Embryonic facial prominence (tissue), 1 donor: ENCODE measurements at regions not wholly inside any gene's neighbourhood (a gene's known extent, or its start where the extent isn't known, plus 50 kb on each side); places are given as distances from the start of the nearest gene placed in this dataset.

Experiments used
- DNase-seq: peaks from one replicate; pipeline ENCODE4 v3.0.0-alpha.2; 2016; ENCODE audit errors: extremely low spot score

- DNase-seq = no peak
These were observed 508.5 kb downstream of the FOXG1 start for GRCh38 chr14:29274890-29275596.

GRCh38 chr14:29278301-29279263, 512.0 kb downstream of the FOXG1 start:
- no peak for DNase-seq

DNA sequence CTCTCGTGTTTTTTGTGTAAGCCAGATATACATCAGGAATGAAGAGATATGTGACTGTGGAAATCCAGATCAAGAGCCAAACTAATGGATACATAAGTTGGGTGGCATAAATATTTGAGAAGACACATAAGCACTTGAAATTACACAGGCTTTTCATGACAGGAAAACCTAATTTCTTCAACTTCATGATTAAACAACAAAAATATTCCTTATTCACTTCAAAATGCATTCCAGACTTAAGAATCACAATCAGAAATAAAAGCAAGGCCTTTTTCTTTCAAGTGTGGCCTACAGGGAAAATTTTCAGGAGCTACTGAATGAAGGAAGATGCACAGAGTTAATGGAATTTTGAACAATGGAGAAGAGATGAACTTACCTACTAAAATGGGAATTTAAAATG, 515.6 kb downstream of the FOXG1 start:
- no peak for DNase-seq

DNA sequence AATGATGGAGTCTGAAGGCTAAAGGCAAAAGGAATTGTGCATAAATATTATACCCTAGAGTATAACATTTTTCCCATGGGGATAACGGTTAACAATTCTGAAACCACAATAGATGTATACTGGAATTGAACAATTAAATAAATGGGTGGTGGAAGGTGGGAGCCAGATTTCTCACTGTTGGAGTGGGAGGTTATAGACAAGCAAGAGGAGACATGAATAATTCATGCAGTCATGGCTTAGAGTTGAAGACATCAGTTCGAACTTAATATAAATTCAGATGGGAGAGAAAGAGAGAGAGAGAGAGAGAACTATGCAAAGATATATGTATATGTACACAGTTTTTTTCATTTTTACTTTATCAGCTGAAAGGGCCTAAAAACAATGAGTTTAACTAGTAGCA, 523.9 kb downstream of the FOXG1 start:
- DNase-seq = no peak

- no peak for DNase-seq
These were observed 532.8 kb downstream of the FOXG1 start for GRCh38 chr14:29299372-29299771.

GRCh38 chr14:29301571-29301970, 535.0 kb downstream of the FOXG1 start:
- no peak for DNase-seq

- DNase-seq = no peak
These were observed 543.6 kb downstream of the FOXG1 start for GRCh38 chr14:29310210-29310609.

DNA sequence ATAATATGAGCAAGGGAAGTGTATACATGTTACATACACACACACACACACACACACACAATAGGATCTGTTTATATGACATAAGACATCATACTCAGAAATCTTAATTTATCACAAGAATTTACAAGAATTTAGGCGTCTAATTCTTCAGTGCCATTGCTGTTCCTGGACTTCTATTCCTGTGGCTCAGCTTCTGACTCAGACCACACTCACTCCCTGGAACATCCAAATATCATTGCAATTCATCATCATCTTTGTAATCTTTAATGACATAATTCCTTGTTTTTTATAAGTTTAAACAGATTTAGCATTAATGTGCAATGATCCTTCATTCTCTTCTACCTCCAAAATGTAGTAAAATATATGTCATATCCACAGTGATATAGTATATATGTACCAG, 544.2 kb downstream of the FOXG1 start:
- no peak for DNase-seq

DNA sequence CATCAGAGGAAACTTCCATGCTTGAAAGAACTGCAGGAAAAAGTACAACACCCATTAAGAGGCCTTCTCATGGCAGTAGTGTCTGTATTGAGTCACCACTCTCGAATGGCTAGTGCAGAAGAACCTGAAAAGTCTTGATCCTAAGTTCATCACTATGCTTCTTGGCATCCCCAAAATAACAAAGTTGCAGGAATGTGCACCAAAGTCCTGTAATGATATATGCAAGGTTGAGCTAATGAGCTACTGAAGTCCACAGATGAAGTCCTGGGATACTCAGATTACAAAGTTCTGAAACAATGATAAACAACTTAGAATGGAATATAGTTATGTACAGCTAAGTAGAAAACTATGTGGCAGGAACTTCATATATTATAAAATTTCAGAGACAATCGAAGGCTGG, 545.4 kb downstream of the FOXG1 start:
- no peak for DNase-seq

- DNase-seq = no peak
These were observed 550.3 kb downstream of the FOXG1 start for GRCh38 chr14:29316936-29317335.

DNA sequence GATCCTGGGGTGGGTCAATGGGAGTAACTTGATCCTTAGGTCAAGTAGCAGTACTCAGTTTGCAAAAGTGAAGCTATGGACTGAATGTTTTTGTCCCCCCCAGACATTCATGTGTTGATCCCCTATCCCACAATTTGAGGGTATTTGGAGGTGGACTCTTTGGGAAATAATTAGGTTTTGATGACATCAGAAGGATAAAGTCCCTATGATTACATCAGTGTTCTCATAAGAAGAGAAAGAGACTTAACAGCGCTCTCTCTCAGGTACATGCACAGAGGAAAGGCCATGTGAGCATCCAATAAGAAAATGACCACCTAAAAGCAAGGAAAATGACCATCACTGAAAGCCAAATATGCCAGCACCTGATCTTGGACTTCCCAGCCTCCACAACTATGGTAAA, 550.8 kb downstream of the FOXG1 start:
- DNase-seq = no peak

- no peak for DNase-seq
These were observed 553.7 kb downstream of the FOXG1 start for GRCh38 chr14:29320286-29320685.

GRCh38 chr14:29321646-29322045, 555.1 kb downstream of the FOXG1 start:
- no peak for DNase-seq

DNA sequence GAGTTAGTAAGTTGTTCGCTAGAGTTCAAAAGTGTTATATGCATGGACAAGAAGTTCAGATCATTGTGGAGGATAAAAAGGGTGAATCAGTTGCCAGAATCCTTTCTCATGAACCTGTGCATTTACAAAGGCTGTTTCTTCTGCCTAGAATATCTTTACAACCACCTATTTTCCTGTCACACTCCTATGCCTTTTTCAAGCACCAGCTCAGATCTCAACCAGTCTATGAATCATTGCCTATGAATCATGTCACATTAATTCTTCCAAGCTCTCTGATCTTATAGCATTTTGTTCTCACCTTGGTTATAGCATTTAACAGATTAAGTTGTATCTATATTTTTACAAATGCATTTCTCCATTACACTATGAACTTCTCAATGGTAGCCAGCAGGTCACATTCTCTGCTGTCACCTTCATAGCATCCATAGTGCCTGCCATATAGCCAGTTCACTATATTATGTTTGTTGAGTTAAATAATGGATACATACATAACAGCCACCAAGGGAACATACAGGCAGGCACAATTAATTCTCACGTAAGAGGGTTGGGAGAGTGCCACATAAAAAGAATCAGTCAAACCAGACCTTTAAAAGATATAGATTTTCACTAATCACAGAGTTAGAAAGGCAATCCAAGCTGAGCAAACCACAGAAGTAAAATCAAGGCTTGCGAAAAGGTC, 573.0 kb downstream of the FOXG1 start:
- no peak for DNase-seq

DNA sequence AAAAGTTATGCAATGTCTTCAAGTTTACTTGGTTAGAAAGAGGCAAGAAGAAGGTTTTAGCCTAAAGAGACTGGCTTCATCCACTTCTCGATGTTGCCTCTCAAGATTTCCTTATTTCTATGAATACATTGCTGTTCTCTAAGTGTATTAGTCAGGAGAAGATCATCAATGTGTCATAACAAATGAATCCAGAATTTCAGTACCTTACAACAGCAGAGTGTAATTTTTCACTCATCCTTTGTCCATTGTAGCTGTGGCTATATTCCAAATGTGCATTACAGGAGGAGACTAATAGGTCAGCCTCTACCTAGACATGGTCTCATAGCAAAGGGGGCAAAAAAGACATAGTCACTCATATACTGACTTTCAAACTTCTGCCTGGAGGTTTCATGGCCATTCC, 579.1 kb downstream of the PRKD1 start:
- DNase-seq = no peak

DNA sequence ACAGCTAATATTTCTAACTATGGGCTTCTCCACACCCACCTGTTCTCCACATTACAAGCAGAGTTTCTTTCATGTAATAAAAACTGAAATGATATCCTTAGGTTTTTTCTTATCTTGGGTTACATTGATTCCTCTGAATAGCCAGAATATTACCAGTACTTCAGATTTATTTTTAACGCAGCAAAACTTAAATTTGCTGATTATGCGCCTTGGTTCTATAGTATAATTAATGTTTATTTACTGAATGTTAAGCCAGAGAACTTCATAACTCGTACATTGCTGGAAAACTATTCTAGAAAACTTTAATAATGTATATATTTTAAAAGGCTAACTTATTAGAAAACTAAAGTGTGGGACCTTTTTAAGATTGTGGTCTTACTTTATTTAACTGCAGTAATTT, 577.2 kb downstream of the PRKD1 start:
- DNase-seq = no peak

DNA sequence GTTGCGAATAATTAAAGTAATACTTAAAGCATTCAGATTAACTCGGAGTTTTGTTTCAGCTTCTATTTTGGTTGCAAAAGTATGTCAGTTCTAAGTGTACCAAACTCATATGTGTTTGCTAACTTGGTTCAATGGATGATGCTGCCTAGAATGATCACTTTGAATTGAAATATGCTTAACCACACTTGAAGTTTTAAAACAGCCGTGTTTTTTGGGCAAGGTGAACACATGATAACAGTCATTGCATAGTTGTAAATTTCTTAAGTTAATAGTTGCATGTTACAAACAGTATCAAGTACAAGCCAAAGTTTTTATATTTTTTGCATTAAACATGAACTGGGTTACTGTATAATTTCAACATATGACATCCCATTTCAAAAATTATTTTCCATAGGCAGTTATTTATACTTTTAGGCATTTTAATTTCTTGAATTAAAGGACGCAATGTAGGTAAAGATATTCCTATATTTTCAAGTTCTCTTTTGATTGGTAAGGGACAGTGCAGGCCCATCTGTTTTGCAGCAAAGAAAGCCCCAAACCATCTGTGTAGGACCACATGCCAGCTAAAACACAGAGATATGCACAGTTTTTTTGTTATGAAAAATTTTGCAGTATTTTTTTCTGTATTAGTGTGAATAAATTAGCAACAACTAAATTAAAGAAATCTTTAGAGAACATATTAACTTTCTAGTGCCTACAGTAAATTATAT, 575.5 kb downstream of the PRKD1 start:
- DNase-seq = no peak

- DNase-seq = no peak
These were observed 575.0 kb downstream of the PRKD1 start for GRCh38 chr14:29352706-29353080.

DNA sequence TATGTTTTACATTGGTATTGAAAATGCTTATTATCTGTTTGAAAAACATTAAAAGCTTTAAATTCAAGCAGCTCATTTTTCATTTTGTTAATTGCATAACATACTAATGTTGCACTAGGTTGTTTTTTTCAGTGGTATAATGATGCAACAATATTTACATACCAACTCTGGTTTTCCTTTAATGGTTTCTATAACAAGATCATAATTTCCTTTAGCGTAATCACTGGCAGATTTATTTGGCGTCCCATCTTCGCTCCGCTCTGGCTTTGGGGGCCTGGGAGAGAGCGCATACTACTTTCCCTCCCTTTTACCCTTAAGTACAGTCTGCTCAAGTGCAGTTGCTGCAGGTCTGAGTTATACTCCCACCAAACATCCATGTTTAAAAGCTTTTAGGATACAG, 574.1 kb downstream of the PRKD1 start:
- DNase-seq = no peak

DNA sequence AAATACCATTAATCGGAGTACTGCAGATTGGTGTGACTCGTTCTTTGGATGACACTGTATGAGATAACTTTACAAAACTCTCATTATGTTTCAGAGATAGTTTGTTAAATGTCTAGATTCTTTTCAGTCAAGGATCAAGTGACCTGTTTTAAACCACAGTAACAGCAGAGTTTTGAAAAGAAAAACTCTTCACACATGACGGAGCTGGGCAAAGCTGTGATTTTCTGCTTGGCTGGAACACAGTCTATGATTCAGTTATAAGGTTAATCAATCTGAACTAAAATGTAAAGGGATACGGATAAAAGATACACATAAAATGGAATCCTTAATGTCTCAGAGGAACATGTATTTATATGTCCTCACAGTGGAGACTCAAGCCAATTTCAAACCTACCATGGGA, 573.2 kb downstream of the PRKD1 start:
- no peak for DNase-seq

DNA sequence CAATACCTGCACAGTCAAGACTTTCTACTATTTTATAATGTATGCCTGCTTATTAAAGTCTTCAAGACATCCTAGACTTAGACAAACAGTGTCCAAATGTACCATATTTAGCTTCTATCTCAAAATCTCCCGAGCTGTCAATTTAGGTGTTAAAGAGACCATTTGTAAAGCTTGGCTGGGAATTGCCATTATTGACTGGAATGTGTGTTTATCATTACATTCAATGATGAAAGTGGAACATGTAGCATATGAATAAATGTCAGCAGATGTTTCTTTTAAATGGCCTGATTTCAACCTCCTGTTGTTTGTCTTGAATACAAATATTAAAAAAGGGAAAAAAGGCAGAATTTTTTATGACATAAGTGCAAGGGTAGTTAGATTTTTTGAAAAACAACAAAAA, 572.3 kb downstream of the PRKD1 start:
- no peak for DNase-seq

DNA sequence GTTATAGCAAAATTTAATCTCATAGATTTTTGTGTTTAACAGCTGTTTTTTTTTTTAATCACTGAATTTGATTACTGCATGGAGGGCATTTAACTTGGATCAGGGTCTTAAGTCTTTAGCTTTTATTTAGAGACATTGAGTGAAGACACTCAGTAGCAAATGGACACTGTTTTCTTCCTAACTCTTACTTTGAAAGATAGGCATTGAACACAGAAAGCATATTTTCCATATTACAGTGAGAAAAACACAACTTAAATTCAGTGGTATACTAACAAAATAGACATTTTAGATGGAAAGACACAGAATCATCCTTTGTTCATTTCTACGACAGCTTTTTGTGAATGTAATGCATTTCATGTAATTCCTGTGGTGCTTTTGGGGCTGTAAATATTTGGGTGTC, 571.8 kb downstream of the PRKD1 start:
- no peak for DNase-seq
